Uterus (tissue), 3 donors: ENCODE measurements at regions not wholly inside any gene's neighbourhood (a gene's known extent, or its start where the extent isn't known, plus 50 kb on each side); places are given as distances from the start of the nearest gene placed in this dataset.
A peak's percentile ranks its signal among the peaks of the same experiment; 100 is the strongest.

Experiments
- DNase-seq, 2 donors: peaks; one replicate each; pipeline ENCODE4 v3.0.0-alpha.2; 2019 to 2020
- H3K27ac ChIP-seq, 2 donors: fragments of 200-600 bp; sonication (generic); 1 replicate in 1 of 2; 2 replicates in 1 of 2; pipeline ENCODE4 v1.5.1; 2016 to 2018
- H3K27me3 ChIP-seq, 2 donors: fragments of 200-600 bp; sonication (generic); one replicate each; pipeline ENCODE4 v1.5.1; 2018 to 2019; ENCODE audit warnings: control low read depth in 1 of 2
- H3K36me3 ChIP-seq, 2 donors: fragments of 200-600 bp; sonication (generic); one replicate each; pipeline ENCODE4 v1.5.1; 2019; ENCODE audit warnings: control low read depth in 1 of 2
- H3K4me1 ChIP-seq, 2 donors: fragments of 200-600 bp; sonication (generic); one replicate each; pipeline ENCODE4 v1.5.1; 2018 to 2019; ENCODE audit warnings: control low read depth in 1 of 2
- H3K4me3 ChIP-seq, 2 donors: fragments of 200-600 bp; sonication (generic); 1 replicate in 1 of 2; 2 replicates in 1 of 2; pipeline ENCODE4 v1.5.1; 2018 to 2019; ENCODE audit warnings: mild to moderate bottlenecking in 1 of 2
- H3K9me3 ChIP-seq, 2 donors: fragments of 200-600 bp; sonication (generic); one replicate each; pipeline ENCODE4 v1.5.1; 2019; ENCODE audit warnings: control low read depth in 1 of 2
- CTCF ChIP-seq, 4 experiments: fragments of 200-600 bp in 2 of 4; fragments of 450-650 bp in 2 of 4; sonication (generic) in 2 of 4; IDR thresholded peaks; one replicate each; pipeline ENCODE4 v1.5.1; 2016 to 2019; ENCODE audit warnings: antibody characterized with exemption in 4 of 4, mild to moderate bottlenecking in 2 of 4, moderate library complexity in 1 of 4
- POLR2A ChIP-seq, 2 donors: fragments of 450-650 bp; IDR thresholded peaks; one replicate each; pipeline ENCODE4 v1.6.1; 2016; ENCODE audit warnings: antibody characterized with exemption in 2 of 2, mild to moderate bottlenecking in 1 of 2, moderate library complexity in 1 of 2
- intact Hi-C: fragments of 100-400 bp; cut with DNase I; formaldehyde crosslinking; loops from one replicate; pipeline ENCODE4 v1.15.1; 2023; ENCODE audit warnings: low total_unique reads
- donor health status: DM: yes; HTN: yes; CAD: no.

- no peak overlapping the region for H3K27ac ChIP-seq
- no peaks in the 10 kb centered on the region for H3K36me3 ChIP-seq
- no peaks in the 10 kb centered on the region for H3K27me3 ChIP-seq
- H3K4me3 ChIP-seq: no peak overlapping the region
- intact Hi-C loops: no loop called here
- DNase-seq: no peak
- no peaks in the 10 kb centered on the region for H3K4me1 ChIP-seq
- no peak for TF ChIP-seq CTCF (IDR thresholded peaks at IDR 0.05)
- TF ChIP-seq POLR2A (IDR thresholded peaks at IDR 0.05): no peak
- no peaks in the 10 kb centered on the region for H3K9me3 ChIP-seq
These were observed 353.7 kb upstream of the NBEA start for GRCh38 chr13:34588362-34588761.

GRCh38 chr13:34589581-34589980 is 352.5 kb upstream of the NBEA start:
- Histone ChIP-seq H3K27ac (no peak overlapping the region), H3K27me3 (no peaks in the 10 kb centered on the region), H3K4me1 (no peaks in the 10 kb centered on the region), H3K4me3 (no peak overlapping the region), H3K9me3 (no peaks in the 10 kb centered on the region), H3K36me3 (no peaks in the 10 kb centered on the region)
- TF ChIP-seq POLR2A (IDR thresholded peaks at IDR 0.05): no peak
- TF ChIP-seq CTCF (IDR thresholded peaks at IDR 0.05): no peak
- no peak for DNase-seq
- intact Hi-C loops: no loop called here

GRCh38 chr13:34591129-34591528 is 350.9 kb upstream of the NBEA start:
- Histone ChIP-seq H3K27ac (no peak overlapping the region), H3K27me3 (no peaks in the 10 kb centered on the region), H3K4me1 (no peaks in the 10 kb centered on the region), H3K36me3 (no peaks in the 10 kb centered on the region), H3K9me3 (no peaks in the 10 kb centered on the region), H3K4me3 (no peak overlapping the region)
- intact Hi-C loops: no loop called here
- no peak for TF ChIP-seq POLR2A (IDR thresholded peaks at IDR 0.05)
- TF ChIP-seq CTCF (IDR thresholded peaks at IDR 0.05): no peak
- no peak for DNase-seq

GRCh38 chr13:34591900-34592529 is 350.1 kb upstream of the NBEA start:
- intact Hi-C loops: no loop called here
- peak in 1 of 2 donors; percentile 55 for DNase-seq
- H3K27ac ChIP-seq: no peak overlapping the region

GRCh38 chr13:34593658-34594057 is 348.4 kb upstream of the NBEA start:
- Histone ChIP-seq H3K9me3 (no peaks in the 10 kb centered on the region), H3K4me1 (no peaks in the 10 kb centered on the region), H3K27ac (no peak overlapping the region), H3K36me3 (no peaks in the 10 kb centered on the region), H3K27me3 (no peaks in the 10 kb centered on the region), H3K4me3 (no peak overlapping the region)
- intact Hi-C loops: no loop called here
- no peak for DNase-seq
- TF ChIP-seq CTCF (IDR thresholded peaks at IDR 0.05) (no peak), POLR2A (IDR thresholded peaks at IDR 0.05) (no peak)

More at GRCh38 chr13:34591900-34592529, 350.1 kb upstream of the NBEA start:
- H3K4me3 ChIP-seq: no peak overlapping the region
- no peak for TF ChIP-seq POLR2A (IDR thresholded peaks at IDR 0.05)
- TF ChIP-seq CTCF (IDR thresholded peaks at IDR 0.05): no peak
- H3K36me3 ChIP-seq: no peaks in the 10 kb centered on the region
- H3K4me1 ChIP-seq: no peaks in the 10 kb centered on the region
- H3K9me3 ChIP-seq: no peaks in the 10 kb centered on the region
- H3K27me3 ChIP-seq: no peaks in the 10 kb centered on the region
